HG03280 (cell line): ENCODE measurements at regions not wholly inside any gene's neighbourhood (a gene's known extent, or its start where the extent isn't known, plus 50 kb on each side); places are given as distances from the start of the nearest gene placed in this dataset.

Experiments
- ATAC-seq: cut with Tn5 transposase; IDR thresholded peaks from one replicate; pipeline ENCODE4 v1.9.1; 2021; ENCODE audit warnings: mild to moderate bottlenecking, moderate library complexity; ENCODE audit not compliant: unreplicated experiment

- peak; percentile 60 for ATAC-seq
These were observed 54.1 kb upstream of the ATP2C1 start for GRCh38 chr3:130839813-130840212.

DNA sequence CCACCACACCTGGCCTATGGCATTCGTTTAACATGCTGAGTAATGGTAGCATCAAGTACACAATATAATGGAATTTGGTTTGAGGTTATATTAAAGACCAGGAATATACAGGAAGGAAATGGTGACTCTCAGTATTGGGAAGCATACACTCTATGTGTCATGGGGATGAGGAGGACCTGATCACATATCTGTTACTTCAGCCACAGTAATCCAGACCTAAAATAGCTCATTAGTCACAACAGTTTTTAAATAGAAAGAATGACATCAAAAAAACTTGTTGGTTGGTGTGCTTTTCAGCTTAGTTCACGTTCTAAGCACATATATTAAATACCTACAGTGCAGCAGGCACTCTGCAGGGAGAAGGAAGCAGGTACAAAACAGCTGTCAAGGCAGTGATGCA, 52.5 kb upstream of the ATP2C1 start:
- ATAC-seq: no peak

DNA sequence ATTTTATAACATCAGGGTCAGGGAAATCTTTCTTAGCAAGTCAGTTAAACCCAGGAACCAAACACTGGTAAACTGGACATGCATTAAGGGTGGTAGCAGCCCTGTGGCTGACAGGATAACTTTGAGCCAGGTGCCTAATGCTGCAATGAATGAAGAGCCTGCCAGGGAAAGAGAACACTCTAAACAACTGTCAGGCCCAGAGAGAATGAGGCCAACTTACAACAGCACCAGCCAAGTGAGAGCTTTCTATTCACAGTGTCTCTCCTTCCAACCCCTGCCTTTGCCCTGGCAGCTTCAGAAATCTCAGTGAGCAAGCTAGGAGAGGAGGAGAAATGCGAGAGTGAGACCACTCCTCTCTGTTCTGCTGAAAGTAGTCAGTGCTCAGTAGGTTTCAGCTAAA, 50.4 kb upstream of the ATP2C1 start:
- ATAC-seq: no peak
